Stimulated activated CD4-positive, alpha-beta T cell treated with anti-CD3 and anti-CD28 coated beads, TNF-alpha, amount 100 ng/mL, for 24 hours (primary cell): ENCODE measurements at regions not wholly inside any gene's neighbourhood (a gene's known extent, or its start where the extent isn't known, plus 50 kb on each side); places are given as distances from the start of the nearest gene placed in this dataset.
"Not testable (repeated sequence)": the region's sequence is repeated elsewhere in the genome, so short reads cannot be mapped to it uniquely, and the experiment has no call there.

Experiments used
- DNase-seq, 3 experiments: peaks; one replicate each; pipeline ENCODE4 v3.0.0-alpha.2; 2020; ENCODE audit warnings: low read depth in 3 of 3

- no peak for DNase-seq
Measured at GRCh38 chrX:4094926-4095325, 381.5 kb upstream of the PRKX start.

- DNase-seq: no peak
Measured at GRCh38 chrX:4091046-4091760, 377.8 kb upstream of the PRKX start.

GRCh38 chrX:4059893-4060292 lies 346.4 kb upstream of the PRKX start:
- DNase-seq: no peak

GRCh38 chrX:4043951-4044350 lies 330.5 kb upstream of the PRKX start:
- DNase-seq: no peak

- no peak for DNase-seq
Measured at GRCh38 chrX:4035874-4036273, 322.4 kb upstream of the PRKX start.

- no peak for DNase-seq
Measured at GRCh38 chrX:4028151-4028550, 314.7 kb upstream of the PRKX start.

- no peak for DNase-seq
Measured at GRCh38 chrX:4005281-4005680, 291.8 kb upstream of the PRKX start.

GRCh38 chrX:4004822-4005221 lies 291.4 kb upstream of the PRKX start:
- no peak for DNase-seq

GRCh38 chrX:3994315-3994714 lies 280.9 kb upstream of the PRKX start:
- no peak for DNase-seq

- no peak for DNase-seq
Measured at GRCh38 chrX:3990569-3990968, 277.1 kb upstream of the PRKX start.

- not testable (repeated sequence) for DNase-seq
Measured at GRCh38 chrX:3972104-3972858, 258.8 kb upstream of the PRKX start.

GRCh38 chrX:3968749-3969148 lies 255.3 kb upstream of the PRKX start:
- DNase-seq: no peak

GRCh38 chrX:3963980-3964379 lies 250.5 kb upstream of the PRKX start:
- no peak for DNase-seq

GRCh38 chrX:3962511-3963311 lies 249.3 kb upstream of the PRKX start:
- DNase-seq: no peak

GRCh38 chrX:3960952-3961351 lies 247.5 kb upstream of the PRKX start:
- no peak for DNase-seq

GRCh38 chrX:3951859-3952258 lies 238.4 kb upstream of the PRKX start:
- DNase-seq: no peak

GRCh38 chrX:3950373-3950772 lies 236.9 kb upstream of the PRKX start:
- no peak for DNase-seq

GRCh38 chrX:3943965-3944364 lies 230.5 kb upstream of the PRKX start:
- DNase-seq: no peak

- no peak for DNase-seq
Measured at GRCh38 chrX:3940000-3940610, 226.7 kb upstream of the PRKX start.

- no peak for DNase-seq
Measured at GRCh38 chrX:3938587-3938986, 225.1 kb upstream of the PRKX start.

- DNase-seq: not testable (repeated sequence)
Measured at GRCh38 chrX:3935196-3935595, 221.7 kb upstream of the PRKX start.

GRCh38 chrX:3920424-3921017 lies 207.1 kb upstream of the PRKX start:
- not testable (repeated sequence) for DNase-seq
